H9 (cell line): ENCODE measurements at regions not wholly inside any gene's neighbourhood (a gene's known extent, or its start where the extent isn't known, plus 50 kb on each side); places are given as distances from the start of the nearest gene placed in this dataset.
"Not testable (repeated sequence)": the region's sequence is repeated elsewhere in the genome, so short reads cannot be mapped to it uniquely, and the experiment has no call there.

Experiments
- DNase-seq: peaks from one replicate; pipeline ENCODE4 v3.0.0-alpha.2; 2017
- H2AFZ ChIP-seq: one replicate; pipeline ENCODE4 v1.6.1; 2013; ENCODE audit warnings: mild to moderate bottlenecking, low read length, control low read depth, moderate library complexity
- H2AK5ac ChIP-seq: 2 replicates; pipeline ENCODE4 v1.6.1; 2013; ENCODE audit warnings: low read length, control low read depth, mixed read lengths; ENCODE audit not compliant: insufficient read length
- H2BK120ac ChIP-seq: one replicate; pipeline ENCODE4 v1.6.1; 2013; ENCODE audit warnings: low read depth, mild to moderate bottlenecking, low read length, control low read depth, inconsistent platforms; ENCODE audit not compliant: poor library complexity, severe bottlenecking
- H2BK12ac ChIP-seq: 2 replicates; pipeline ENCODE4 v1.6.1; 2013; ENCODE audit warnings: low read length, control low read depth, mixed read lengths, low read depth; ENCODE audit not compliant: insufficient read length
- H2BK15ac ChIP-seq: 2 replicates; pipeline ENCODE4 v1.6.1; 2013; ENCODE audit warnings: low read depth, low read length, control low read depth
- H2BK20ac ChIP-seq: one replicate; pipeline ENCODE4 v1.6.1; 2013; ENCODE audit warnings: low read depth, mild to moderate bottlenecking, low read length, control low read depth, inconsistent platforms; ENCODE audit not compliant: poor library complexity, severe bottlenecking
- H2BK5ac ChIP-seq: 2 replicates; pipeline ENCODE4 v1.6.1; 2013; ENCODE audit warnings: low read length, control low read depth, mixed read lengths; ENCODE audit not compliant: insufficient read length
- H3K14ac ChIP-seq: 2 replicates; pipeline ENCODE4 v1.6.1; 2013; ENCODE audit warnings: low read length, control low read depth; ENCODE audit not compliant: insufficient read depth
- H3K18ac ChIP-seq: 2 replicates; pipeline ENCODE4 v1.6.1; 2013; ENCODE audit warnings: low read depth, mild to moderate bottlenecking, mixed read lengths, low read length, control low read depth; ENCODE audit not compliant: insufficient read length
- H3K23ac ChIP-seq: 2 replicates; pipeline ENCODE4 v1.6.1; 2013; ENCODE audit warnings: low read length, control low read depth, mixed read lengths, low read depth; ENCODE audit not compliant: insufficient read length
- H3K23me2 ChIP-seq: 2 replicates; pipeline ENCODE4 v1.6.1; 2013; ENCODE audit warnings: low read depth, mild to moderate bottlenecking, mixed read lengths, low read length, control low read depth; ENCODE audit not compliant: insufficient read length, poor library complexity, severe bottlenecking
- H3K27ac ChIP-seq: 2 replicates; pipeline ENCODE4 v1.5.1; 2013; ENCODE audit warnings: low read length, control low read depth, mixed read lengths, low read depth; ENCODE audit not compliant: insufficient read length
- H3K27me3 ChIP-seq: 2 replicates; pipeline ENCODE4 v1.6.1; 2013; ENCODE audit warnings: low read length, control low read depth, inconsistent platforms; ENCODE audit not compliant: insufficient read depth
- H3K4ac ChIP-seq: 2 replicates; pipeline ENCODE4 v1.6.1; 2013; ENCODE audit warnings: low read depth, mild to moderate bottlenecking, control low read depth, inconsistent platforms, low read length, moderate library complexity
- H3K4me1 ChIP-seq: 2 replicates; pipeline ENCODE4 v1.6.1; 2013; ENCODE audit warnings: low read length, control low read depth, inconsistent platforms; ENCODE audit not compliant: insufficient read depth
- H3K4me2 ChIP-seq: 2 replicates; pipeline ENCODE4 v1.6.1; 2013; ENCODE audit warnings: low read length, control low read depth, mixed read lengths; ENCODE audit not compliant: insufficient read length, insufficient read depth
- H3K56ac ChIP-seq: 2 replicates; pipeline ENCODE4 v1.6.1; 2013; ENCODE audit warnings: low read depth, mild to moderate bottlenecking, mixed read lengths, low read length, control low read depth; ENCODE audit not compliant: insufficient read length
- H3K79me1 ChIP-seq: 2 replicates; pipeline ENCODE4 v1.6.1; 2013; ENCODE audit warnings: low read depth, mild to moderate bottlenecking, moderate library complexity, low read length, control low read depth, inconsistent platforms; ENCODE audit not compliant: insufficient read depth, poor library complexity, severe bottlenecking
- H3K79me2 ChIP-seq: 2 replicates; pipeline ENCODE4 v1.6.1; 2013; ENCODE audit warnings: low read length, control low read depth, inconsistent platforms; ENCODE audit not compliant: insufficient read depth
- H3K9ac ChIP-seq: 2 replicates; pipeline ENCODE4 v1.6.1; 2013; ENCODE audit warnings: low read length, control low read depth, mixed read lengths; ENCODE audit not compliant: insufficient read length; ENCODE audit errors: extremely low read depth
- H3K9me3 ChIP-seq: one replicate; pipeline ENCODE4 v1.6.1; 2013; ENCODE audit warnings: low read depth, low read length, inconsistent platforms; ENCODE audit not compliant: control insufficient read depth
- H3T11ph ChIP-seq: one replicate; pipeline ENCODE4 v1.6.1; 2013; ENCODE audit warnings: mild to moderate bottlenecking, low read length, control low read depth, inconsistent platforms
- H4K20me1 ChIP-seq: one replicate; pipeline ENCODE4 v1.6.1; 2013; ENCODE audit not compliant: control insufficient read depth, insufficient read length, insufficient read depth
- H4K5ac ChIP-seq: 2 replicates; pipeline ENCODE4 v1.6.1; 2013; ENCODE audit warnings: low read depth, mild to moderate bottlenecking, mixed read lengths, low read length, control low read depth; ENCODE audit not compliant: insufficient read length
- H4K8ac ChIP-seq: replicated peaks from 2 replicates; pipeline ENCODE4 v1.6.1; 2013; ENCODE audit warnings: low read length, control low read depth, mixed read lengths, low read depth; ENCODE audit not compliant: insufficient read length
- H4K91ac ChIP-seq: 2 replicates; pipeline ENCODE4 v1.6.1; 2013; ENCODE audit warnings: low read depth, mild to moderate bottlenecking, moderate library complexity, mixed read lengths, low read length, control low read depth; ENCODE audit not compliant: insufficient read length
- H3K27ac Mint-ChIP-seq, 3 experiments: 2 replicates in 2 of 3; 3 replicates in 1 of 3; pipeline ENCODE4 v1.8.0; 2020 to 2021; ENCODE audit warnings: mixed read lengths in 3 of 3, mild to moderate bottlenecking in 1 of 3, moderate library complexity in 1 of 3
- H3K27me3 Mint-ChIP-seq: 2 replicates; pipeline ENCODE4 v1.8.0; 2021; ENCODE audit warnings: low read depth, mild to moderate bottlenecking, moderate library complexity, mixed read lengths
- H3K36me3 Mint-ChIP-seq, 3 experiments: 2 replicates in 2 of 3; 3 replicates in 1 of 3; pipeline ENCODE4 v1.8.0; 2020 to 2021; ENCODE audit warnings: low read depth in 3 of 3, mixed read lengths in 3 of 3; ENCODE audit not compliant: insufficient read depth in 1 of 3
- H3K4me1 Mint-ChIP-seq, 2 experiments: 2 replicates each; pipeline ENCODE4 v1.8.0; 2020; ENCODE audit warnings: mixed read lengths in 2 of 2
- H3K4me3 Mint-ChIP-seq, 2 experiments: 2 replicates in 1 of 2; 3 replicates in 1 of 2; pipeline ENCODE4 v1.8.0; 2020 to 2021; ENCODE audit warnings: mild to moderate bottlenecking in 2 of 2, mixed read lengths in 2 of 2, moderate library complexity in 1 of 2
- H3K9me3 Mint-ChIP-seq, 2 experiments: 2 replicates in 1 of 2; 3 replicates in 1 of 2; pipeline ENCODE4 v1.8.0; 2020; ENCODE audit warnings: mild to moderate bottlenecking in 2 of 2, mixed read lengths in 2 of 2, moderate library complexity in 1 of 2
- WGBS: extraction: QIAGEN DNeasy Blood & Tissue Kit; methylation state at CpG from one replicate; pipeline ENCODE4 v1.1.7; 2013; ENCODE audit warnings: missing lambda C conversion rate, low lambda C conversion rate, mixed read lengths; ENCODE audit not compliant: insufficient read length; ENCODE audit errors: extremely low coverage; 5-methylcytosine and 5-hydroxymethylcytosine counted together
- TF ChIP-seq, protein P1 (sequence below): fragments of 200-600 bp; sonication (generic); conservative IDR thresholded peaks from 3 replicates; pipeline ENCODE4 v1.8.0; 2021; ENCODE audit warnings: antibody characterized with exemption, mild to moderate bottlenecking

- H3K23me2 ChIP-seq, result no peaks in the 10 kb centered on the region
- DNase-seq, result peak; percentile 5
- no peak overlapping the region for H3K56ac ChIP-seq
- no peaks in the 10 kb centered on the region for H3K79me2 ChIP-seq
- no peaks in the 10 kb centered on the region for H3K79me1 ChIP-seq
- Mint-ChIP-seq H3K9me3 (peaks cover 61 to 78% of the 10 kb centered on the region in 2 experiments), H3K4me1 (no peaks in the 10 kb centered on the region), H3K4me3 (no peak overlapping the region), H3K36me3 (peaks cover 0 to 8% (median 8%) of the 10 kb centered on the region in 3 experiments; a peak in 3 of 7 replicates), H3K27me3 (no peaks in the 10 kb centered on the region), H3K27ac (no peak overlapping the region)
- H4K20me1 ChIP-seq, result no peaks in the 10 kb centered on the region
- peaks cover 53% of the 10 kb centered on the region for H3K9me3 ChIP-seq
- H2BK120ac ChIP-seq, result no peak overlapping the region
- no peak overlapping the region for H4K8ac ChIP-seq
- H3K27ac ChIP-seq, result no peak overlapping the region
- no peak overlapping the region for H2AK5ac ChIP-seq
- TF ChIP-seq, protein P1, sequence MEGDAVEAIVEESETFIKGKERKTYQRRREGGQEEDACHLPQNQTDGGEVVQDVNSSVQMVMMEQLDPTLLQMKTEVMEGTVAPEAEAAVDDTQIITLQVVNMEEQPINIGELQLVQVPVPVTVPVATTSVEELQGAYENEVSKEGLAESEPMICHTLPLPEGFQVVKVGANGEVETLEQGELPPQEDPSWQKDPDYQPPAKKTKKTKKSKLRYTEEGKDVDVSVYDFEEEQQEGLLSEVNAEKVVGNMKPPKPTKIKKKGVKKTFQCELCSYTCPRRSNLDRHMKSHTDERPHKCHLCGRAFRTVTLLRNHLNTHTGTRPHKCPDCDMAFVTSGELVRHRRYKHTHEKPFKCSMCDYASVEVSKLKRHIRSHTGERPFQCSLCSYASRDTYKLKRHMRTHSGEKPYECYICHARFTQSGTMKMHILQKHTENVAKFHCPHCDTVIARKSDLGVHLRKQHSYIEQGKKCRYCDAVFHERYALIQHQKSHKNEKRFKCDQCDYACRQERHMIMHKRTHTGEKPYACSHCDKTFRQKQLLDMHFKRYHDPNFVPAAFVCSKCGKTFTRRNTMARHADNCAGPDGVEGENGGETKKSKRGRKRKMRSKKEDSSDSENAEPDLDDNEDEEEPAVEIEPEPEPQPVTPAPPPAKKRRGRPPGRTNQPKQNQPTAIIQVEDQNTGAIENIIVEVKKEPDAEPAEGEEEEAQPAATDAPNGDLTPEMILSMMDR, result no peak
- no peak overlapping the region for H3K14ac ChIP-seq
- no peak overlapping the region for H3T11ph ChIP-seq
- no peak overlapping the region for H2BK12ac ChIP-seq
- no peak overlapping the region for H4K91ac ChIP-seq
- no peak overlapping the region for H3K9ac ChIP-seq
- no peaks in the 10 kb centered on the region for H3K27me3 ChIP-seq
- no peak overlapping the region for H3K23ac ChIP-seq
- H2AFZ ChIP-seq, result no peak overlapping the region
- no peak overlapping the region for H2BK5ac ChIP-seq
- no peak overlapping the region for H2BK15ac ChIP-seq
- H3K18ac ChIP-seq, result no peak overlapping the region
- no CpG with 5 or more reads among the region's 11 CpGs for WGBS
- no peak overlapping the region for H4K5ac ChIP-seq
- no peaks in the 10 kb centered on the region for H3K4me1 ChIP-seq
- H3K4me2 ChIP-seq, result no peak overlapping the region
- no peak overlapping the region for H2BK20ac ChIP-seq
- H3K4ac ChIP-seq, result no peak overlapping the region
Measured at GRCh38 chr15:25247407-25248038, 191.3 kb downstream of the UBE3A start.

DNA sequence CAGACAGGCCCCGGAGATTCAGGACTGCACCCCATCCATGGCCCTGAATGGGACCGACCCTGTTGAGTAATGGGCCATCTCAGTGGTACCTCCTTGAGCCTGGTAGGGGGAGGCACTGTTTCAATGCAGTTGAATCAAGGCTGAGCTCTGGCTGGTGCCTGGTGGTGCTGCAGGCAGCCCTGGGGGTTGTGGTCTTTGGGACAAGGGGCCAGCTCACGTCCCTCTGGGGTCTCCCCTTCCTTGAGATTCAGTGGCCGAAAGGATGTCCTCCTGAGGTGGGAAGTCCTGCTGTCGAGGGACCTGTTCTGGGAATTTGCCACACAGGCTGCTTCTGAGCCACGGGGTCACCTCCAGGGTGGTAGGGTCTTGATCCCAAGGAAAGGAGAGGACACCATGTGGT, 190.7 kb downstream of the UBE3A start:
- not testable (repeated sequence) for H3K23me2 ChIP-seq, H4K8ac ChIP-seq, H2BK20ac ChIP-seq, H2BK5ac ChIP-seq, H3K27me3 Mint-ChIP-seq, H3K56ac ChIP-seq, H3K27ac ChIP-seq, H3K36me3 Mint-ChIP-seq, H3K14ac ChIP-seq, H3K27me3 ChIP-seq, H2AFZ ChIP-seq, H3K4me2 ChIP-seq, H2BK12ac ChIP-seq, H4K91ac ChIP-seq, H2BK120ac ChIP-seq, H3K79me2 ChIP-seq, H3K23ac ChIP-seq, H3K27ac Mint-ChIP-seq, H3T11ph ChIP-seq, H3K4me3 Mint-ChIP-seq, H2BK15ac ChIP-seq, H3K4ac ChIP-seq, H4K5ac ChIP-seq, H2AK5ac ChIP-seq, H3K79me1 ChIP-seq, H3K4me1 ChIP-seq, H3K9ac ChIP-seq, H4K20me1 ChIP-seq, H3K18ac ChIP-seq, H3K4me1 Mint-ChIP-seq, DNase-seq
- H3K9me3 Mint-ChIP-seq, result peaks cover 59 to 75% of the 10 kb centered on the region in 2 experiments
- no CpG with 5 or more reads among the region's 6 CpGs for WGBS
- H3K9me3 ChIP-seq, result peaks cover 53% of the 10 kb centered on the region
